HCT116 (cell line): ENCODE measurements at regions not wholly inside any gene's neighbourhood (a gene's known extent, or its start where the extent isn't known, plus 50 kb on each side); places are given as distances from the start of the nearest gene placed in this dataset.

Experiments
- ATAC-seq: fragments of 200-7000 bp; cut with Tn5 transposase; 2 replicates; pipeline ENCODE4 v1.9.1; 2020; ENCODE audit warnings: mild to moderate bottlenecking, moderate library complexity
- BruUV-seq: library from RNA; stranded (reverse); fragments of 400-500 nt; replicated peaks from 2 replicates; lab custom pipeline; 2021; lab: Mats Ljungman, UMichigan
- CTCF ChIA-PET: fragments of 300-600 bp; sonication (Branson Sonifier 250); formaldehyde crosslinking; loops from one replicate; lab custom pipeline; 2021; ENCODE audit warnings: antibody characterized with exemption; lab: Charles Lee
- POLR2A ChIA-PET: fragments of 300-600, 350-600 bp; sonication (Branson Sonifier 250); formaldehyde crosslinking; loops from one replicate; lab custom pipeline; 2021; ENCODE audit warnings: antibody characterized with exemption; lab: Charles Lee
- RAD21 ChIA-PET, 2 experiments: fragments of 300-600 bp; sonication (Branson Sonifier 250); formaldehyde crosslinking; loops; one replicate each; lab custom pipeline; 2023; ENCODE audit warnings: low total read pairs in 2 of 2; ENCODE audit not compliant: uncharacterized antibody in 2 of 2, unreplicated experiment in 2 of 2, low non-redundant PET in 1 of 2; lab: Charles Lee
- DNase-seq: peaks from one replicate; pipeline ENCODE4 v3.0.0-alpha.2; 2010; ENCODE audit warnings: low read depth, low spot score
- H2AFZ ChIP-seq: fragments of 200-600 bp; shearing (Covaris generic), sonication (generic); 2 replicates; pipeline ENCODE4 v1.6.1; 2017; ENCODE audit warnings: low read depth, mixed run types, mixed read lengths, antibody characterized with exemption, low read length; ENCODE audit not compliant: poor library complexity, severe bottlenecking
- H3K27ac ChIP-seq: 2 replicates; pipeline ENCODE4 v1.5.1; 2012; ENCODE audit warnings: low read depth, low read length
- H3K27me3 ChIP-seq: fragments of 200-600 bp; sonication (generic); 2 replicates; pipeline ENCODE4 v1.6.1; 2016; ENCODE audit warnings: mixed run types, low read length, mixed read lengths; ENCODE audit not compliant: insufficient read depth
- H3K36me3 ChIP-seq, 2 experiments: fragments of 200-500 bp in 1 of 2; fragments of 200-600 bp in 1 of 2; sonication (Bioruptor generic) in 1 of 2; sonication (generic) in 1 of 2; 2 replicates each; pipeline versions ENCODE4 v1.5.1 to v1.6.1; 2014 to 2016; ENCODE audit warnings: low read length in 2 of 2, inconsistent platforms in 1 of 2, mixed read lengths in 1 of 2, mixed run types in 1 of 2; ENCODE audit not compliant: insufficient read depth in 2 of 2, control insufficient read depth in 1 of 2
- H3K4me1 ChIP-seq, 2 experiments: fragments of 200-600 bp in 1 of 2; sonication (generic) in 1 of 2; 2 replicates each; pipeline versions ENCODE4 v1.5.1 to v1.6.1; 2012 to 2017; ENCODE audit warnings: low read length in 2 of 2, inconsistent platforms in 1 of 2, mild to moderate bottlenecking in 1 of 2, mixed read lengths in 1 of 2, mixed run types in 1 of 2, moderate library complexity in 1 of 2; ENCODE audit not compliant: insufficient read depth in 2 of 2, control insufficient read depth in 1 of 2
- H3K4me2 ChIP-seq: fragments of 200-600 bp; sonication (generic); 2 replicates; pipeline ENCODE4 v1.6.1; 2017; ENCODE audit warnings: mixed run types, low read length, mixed read lengths
- H3K4me3 ChIP-seq, 2 experiments: fragments of 200-600 bp in 1 of 2; sonication (generic) in 1 of 2; replicated peaks in 1 of 2; 2 replicates each; pipeline ENCODE4 v1.5.1; 2011 to 2016; ENCODE audit warnings: low read length in 2 of 2, control low read depth in 1 of 2, low read depth in 1 of 2, mild to moderate bottlenecking in 1 of 2, mixed read lengths in 1 of 2, mixed run types in 1 of 2
- H3K79me2 ChIP-seq: fragments of 200-600 bp; sonication (generic); 2 replicates; pipeline ENCODE4 v1.6.1; 2017; ENCODE audit warnings: mild to moderate bottlenecking, mixed run types, low read length, moderate library complexity, mixed read lengths; ENCODE audit not compliant: insufficient read depth
- H3K9ac ChIP-seq: fragments of 200-600 bp; sonication (generic); 2 replicates; pipeline ENCODE4 v1.6.1; 2016; ENCODE audit warnings: low read length, mixed read lengths
- H3K9me2 ChIP-seq: fragments of 200-600 bp; sonication (generic), shearing (Covaris generic); 2 replicates; pipeline ENCODE4 v1.6.1; 2017; ENCODE audit warnings: mixed run types, mild to moderate bottlenecking, moderate library complexity; ENCODE audit not compliant: insufficient read depth
- H3K9me3 ChIP-seq, 2 experiments: fragments of 200-500 bp in 1 of 2; fragments of 200-600 bp in 1 of 2; sonication (Bioruptor generic) in 1 of 2; sonication (generic) in 1 of 2; 2 replicates each; pipeline ENCODE4 v1.6.1; 2014 to 2017; ENCODE audit warnings: low read length in 2 of 2, mixed read lengths in 2 of 2, inconsistent platforms in 1 of 2, low read depth in 1 of 2, mild to moderate bottlenecking in 1 of 2, mixed run types in 1 of 2, moderate library complexity in 1 of 2; ENCODE audit not compliant: control insufficient read depth in 1 of 2, insufficient read depth in 1 of 2
- H4K20me1 ChIP-seq: fragments of 200-600 bp; sonication (generic), shearing (Covaris generic); 2 replicates; pipeline ENCODE4 v1.6.1; 2017; ENCODE audit warnings: mixed run types, mild to moderate bottlenecking, moderate library complexity; ENCODE audit not compliant: insufficient read depth
- CBX3 ChIP-seq: IDR thresholded peaks from 2 replicates; pipeline ENCODE4 v1.6.1; 2012; ENCODE audit warnings: low read depth
- POLR2A ChIP-seq: IDR thresholded peaks from 2 replicates; pipeline ENCODE4 v1.7.0; 2011; ENCODE audit warnings: borderline replicate concordance; ENCODE audit not compliant: insufficient read depth, insufficient read length; ENCODE audit errors: extremely low read depth
- POLR2AphosphoS5 ChIP-seq: IDR thresholded peaks from 2 replicates; pipeline ENCODE4 v1.6.1; 2011; ENCODE audit warnings: mild to moderate bottlenecking, low read depth, low read length, moderate library complexity
- SIN3A ChIP-seq: IDR thresholded peaks from 2 replicates; pipeline ENCODE4 v1.6.1; 2012; ENCODE audit warnings: low read depth
- YY1 ChIP-seq: IDR thresholded peaks from 2 replicates; pipeline ENCODE4 v1.6.1; 2011; ENCODE audit warnings: low read length, low read depth, moderate library complexity, mild to moderate bottlenecking; ENCODE audit not compliant: insufficient replicate concordance; ENCODE audit errors: extremely low read depth
- ZNF274 ChIP-seq: fragments of 200-500 bp; sonication (Bioruptor generic); IDR thresholded peaks from 2 replicates; pipeline ENCODE4 v1.6.1; 2014; ENCODE audit warnings: mild to moderate bottlenecking, low read depth, low read length, inconsistent platforms
- intact Hi-C: fragments of 100-400 bp; cut with micrococcal nuclease; formaldehyde crosslinking; loops from 2 replicates; pipeline ENCODE4 v1.10.0; 2022
- TF ChIP-seq, protein P1 (sequence below), 3 experiments: fragments of 200-600 bp in 1 of 3; sonication (generic) in 1 of 3; IDR thresholded peaks in 2 of 3; conservative IDR thresholded peaks in 1 of 3; 2 replicates each; pipeline ENCODE4 v1.5.1; 2012 to 2017; ENCODE audit warnings: low read depth in 2 of 3, low read length in 2 of 3, antibody characterized with exemption in 1 of 3, borderline replicate concordance in 1 of 3, control low read depth in 1 of 3, mild to moderate bottlenecking in 1 of 3, mixed read lengths in 1 of 3, mixed run types in 1 of 3, moderate library complexity in 1 of 3; ENCODE audit not compliant: insufficient read depth in 1 of 3
- TF ChIP-seq, protein P2 (sequence below): IDR thresholded peaks from 2 replicates; pipeline ENCODE4 v1.6.1; 2012
- TF ChIP-seq, protein P3 (sequence below): IDR thresholded peaks from 2 replicates; pipeline ENCODE4 v1.6.1; 2011; ENCODE audit warnings: mild to moderate bottlenecking, low read length, moderate library complexity; ENCODE audit not compliant: insufficient replicate concordance; ENCODE audit errors: extremely low read depth

DNA sequence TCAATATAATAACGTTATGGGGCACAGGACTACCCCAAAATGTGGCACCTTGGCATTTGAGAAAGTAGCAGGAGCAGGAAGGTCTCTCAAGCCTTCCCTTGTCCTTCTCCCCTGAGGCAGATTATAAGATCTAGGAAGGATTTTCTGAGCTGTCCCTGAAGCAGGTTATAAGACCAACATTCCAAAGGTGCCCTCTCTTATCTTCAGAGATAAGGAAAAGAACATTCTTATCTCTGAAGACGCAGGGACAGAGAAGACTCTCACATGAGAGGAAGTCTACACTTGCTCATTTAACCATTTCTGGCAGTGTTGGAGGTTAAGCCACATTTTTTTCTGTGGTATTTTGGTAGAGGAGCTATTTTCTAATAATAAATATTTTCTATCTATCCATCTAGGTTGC, 437.9 kb upstream of the MAOA start:
- H3K27ac ChIP-seq, result no peak overlapping the region
- ATAC-seq (no peak), DNase-seq (no peak)
- H3K4me3 ChIP-seq, result no peak overlapping the region
- H3K36me3 ChIP-seq, result no peaks in the 10 kb centered on the region
- no peak overlapping the region for H2AFZ ChIP-seq
- BruUV-seq, result no TSS peak
- no peaks in the 10 kb centered on the region for H3K9me3 ChIP-seq
- ChIA-PET RAD21 (no interaction called here), POLR2A (no interaction called here), CTCF (interaction anchor here (0.6 kb wide), 2 partner anchors 18 to 1458 kb away, joined by 3 read pairs; no protein-coding TSS in a partner anchor)
- intact Hi-C loops, result no loop called here
- H3K4me2 ChIP-seq, result no peak overlapping the region
- H3K9ac ChIP-seq, result no peak overlapping the region
- H4K20me1 ChIP-seq, result no peaks in the 10 kb centered on the region
- no peaks in the 10 kb centered on the region for H3K9me2 ChIP-seq
- TF ChIP-seq, protein P1, sequence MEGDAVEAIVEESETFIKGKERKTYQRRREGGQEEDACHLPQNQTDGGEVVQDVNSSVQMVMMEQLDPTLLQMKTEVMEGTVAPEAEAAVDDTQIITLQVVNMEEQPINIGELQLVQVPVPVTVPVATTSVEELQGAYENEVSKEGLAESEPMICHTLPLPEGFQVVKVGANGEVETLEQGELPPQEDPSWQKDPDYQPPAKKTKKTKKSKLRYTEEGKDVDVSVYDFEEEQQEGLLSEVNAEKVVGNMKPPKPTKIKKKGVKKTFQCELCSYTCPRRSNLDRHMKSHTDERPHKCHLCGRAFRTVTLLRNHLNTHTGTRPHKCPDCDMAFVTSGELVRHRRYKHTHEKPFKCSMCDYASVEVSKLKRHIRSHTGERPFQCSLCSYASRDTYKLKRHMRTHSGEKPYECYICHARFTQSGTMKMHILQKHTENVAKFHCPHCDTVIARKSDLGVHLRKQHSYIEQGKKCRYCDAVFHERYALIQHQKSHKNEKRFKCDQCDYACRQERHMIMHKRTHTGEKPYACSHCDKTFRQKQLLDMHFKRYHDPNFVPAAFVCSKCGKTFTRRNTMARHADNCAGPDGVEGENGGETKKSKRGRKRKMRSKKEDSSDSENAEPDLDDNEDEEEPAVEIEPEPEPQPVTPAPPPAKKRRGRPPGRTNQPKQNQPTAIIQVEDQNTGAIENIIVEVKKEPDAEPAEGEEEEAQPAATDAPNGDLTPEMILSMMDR (IDR thresholded peaks at IDR 0.05 in 2 of 3, conservative IDR thresholded peaks at IDR 0.05 in 1 of 3; ENCODE audit: borderline replicate concordance in 1 of 3, insufficient read depth in 1 of 3, low read depth in 2 of 3, low read length in 2 of 3), result no peak
- TF ChIP-seq YY1 (no peak), CBX3 (no peak), POLR2A (no peak), POLR2AphosphoS5 (no peak), ZNF274 (no peak), SIN3A (no peak)
- TF ChIP-seq, protein P2, sequence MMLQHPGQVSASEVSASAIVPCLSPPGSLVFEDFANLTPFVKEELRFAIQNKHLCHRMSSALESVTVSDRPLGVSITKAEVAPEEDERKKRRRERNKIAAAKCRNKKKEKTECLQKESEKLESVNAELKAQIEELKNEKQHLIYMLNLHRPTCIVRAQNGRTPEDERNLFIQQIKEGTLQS, result no peak
- TF ChIP-seq, protein P3, sequence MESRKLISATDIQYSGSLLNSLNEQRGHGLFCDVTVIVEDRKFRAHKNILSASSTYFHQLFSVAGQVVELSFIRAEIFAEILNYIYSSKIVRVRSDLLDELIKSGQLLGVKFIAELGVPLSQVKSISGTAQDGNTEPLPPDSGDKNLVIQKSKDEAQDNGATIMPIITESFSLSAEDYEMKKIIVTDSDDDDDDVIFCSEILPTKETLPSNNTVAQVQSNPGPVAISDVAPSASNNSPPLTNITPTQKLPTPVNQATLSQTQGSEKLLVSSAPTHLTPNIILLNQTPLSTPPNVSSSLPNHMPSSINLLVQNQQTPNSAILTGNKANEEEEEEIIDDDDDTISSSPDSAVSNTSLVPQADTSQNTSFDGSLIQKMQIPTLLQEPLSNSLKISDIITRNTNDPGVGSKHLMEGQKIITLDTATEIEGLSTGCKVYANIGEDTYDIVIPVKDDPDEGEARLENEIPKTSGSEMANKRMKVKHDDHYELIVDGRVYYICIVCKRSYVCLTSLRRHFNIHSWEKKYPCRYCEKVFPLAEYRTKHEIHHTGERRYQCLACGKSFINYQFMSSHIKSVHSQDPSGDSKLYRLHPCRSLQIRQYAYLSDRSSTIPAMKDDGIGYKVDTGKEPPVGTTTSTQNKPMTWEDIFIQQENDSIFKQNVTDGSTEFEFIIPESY, result no peak
- H3K4me1 ChIP-seq, result no peaks in the 10 kb centered on the region
- no peaks in the 10 kb centered on the region for H3K79me2 ChIP-seq
- no peaks in the 10 kb centered on the region for H3K27me3 ChIP-seq
